Activated T-cell treated with anti-CD3 and anti-CD28 coated beads for 24 hours (primary cell): ENCODE measurements at regions not wholly inside any gene's neighbourhood (a gene's known extent, or its start where the extent isn't known, plus 50 kb on each side); places are given as distances from the start of the nearest gene placed in this dataset.
"Not testable (repeated sequence)": the region's sequence is repeated elsewhere in the genome, so short reads cannot be mapped to it uniquely, and the experiment has no call there.

Experiments used
- DNase-seq: peaks from one replicate; pipeline ENCODE4 v3.0.0-alpha.2; 2020; ENCODE audit warnings: low read depth

- no peak for DNase-seq
These were observed 683.4 kb downstream of the GALC start for GRCh38 chr14:87309557-87309956.

- no peak for DNase-seq
These were observed 686.4 kb downstream of the GALC start for GRCh38 chr14:87306409-87307168.

DNA sequence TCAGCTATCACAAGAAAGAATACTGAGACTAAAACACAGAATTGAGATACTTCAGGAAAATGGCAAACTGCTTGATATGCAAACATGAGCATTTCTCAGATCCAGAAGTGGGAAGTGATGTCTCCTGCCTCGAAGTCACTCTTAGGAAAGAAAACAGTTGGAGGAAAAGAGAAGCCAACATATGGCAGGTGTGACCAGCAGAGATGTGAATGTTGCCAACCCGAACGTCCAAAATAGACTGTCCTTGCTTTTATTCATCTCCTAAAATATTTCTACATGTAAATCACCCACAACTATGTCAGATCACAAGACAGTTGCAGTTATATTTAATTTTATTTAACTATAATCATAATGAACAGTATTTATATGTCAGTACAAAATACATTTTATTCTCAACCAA is 687.6 kb downstream of the GALC start:
- no peak for DNase-seq

- no peak for DNase-seq
These were observed 688.6 kb downstream of the GALC start for GRCh38 chr14:87304404-87304803.

DNA sequence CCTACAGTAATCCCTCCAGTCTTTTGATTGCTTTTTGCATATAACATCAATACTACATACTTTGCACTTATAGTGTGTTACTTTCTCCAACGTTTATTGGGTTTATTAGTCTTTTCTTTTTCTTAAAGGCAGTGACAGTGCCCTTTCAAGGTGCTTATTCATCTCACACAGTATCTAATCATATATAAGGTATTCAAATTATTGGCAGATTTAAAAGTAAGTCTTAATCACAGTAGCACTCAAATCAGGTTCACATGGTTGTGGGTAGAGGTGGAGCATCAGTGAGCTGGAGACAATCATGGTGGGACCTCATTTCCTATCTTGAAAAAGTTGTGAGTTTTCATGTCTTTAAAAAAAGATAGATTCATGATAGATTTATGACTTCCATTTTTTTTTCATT is 706.2 kb downstream of the GALC start:
- no peak for DNase-seq

- DNase-seq: no peak
These were observed 706.8 kb downstream of the GALC start for GRCh38 chr14:87286191-87286590.

- DNase-seq: no peak
These were observed 707.5 kb downstream of the GALC start for GRCh38 chr14:87285506-87285905.

- DNase-seq: no peak
These were observed 709.4 kb downstream of the GALC start for GRCh38 chr14:87283547-87283946.

GRCh38 chr14:87282266-87282665 is 710.7 kb downstream of the GALC start:
- DNase-seq: no peak

DNA sequence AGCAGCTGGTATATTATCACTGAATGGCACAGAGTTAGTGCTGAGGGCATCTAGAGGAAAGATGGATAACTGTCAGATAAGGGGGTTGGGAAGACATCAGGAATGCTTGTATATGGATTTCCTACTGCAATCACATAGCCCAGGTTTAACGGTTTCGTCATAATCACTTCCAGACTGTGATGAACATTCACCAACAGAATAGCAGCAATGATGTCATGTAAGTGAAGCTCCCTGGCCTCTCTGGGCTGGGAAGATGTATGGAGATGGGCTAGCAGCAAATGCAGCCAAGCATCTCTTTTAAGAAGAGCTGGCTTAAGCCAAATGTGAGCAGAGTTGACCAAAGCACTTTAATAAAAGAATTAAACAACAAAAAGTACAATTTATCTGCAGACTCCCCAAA is 714.6 kb downstream of the GALC start:
- DNase-seq: no peak

DNA sequence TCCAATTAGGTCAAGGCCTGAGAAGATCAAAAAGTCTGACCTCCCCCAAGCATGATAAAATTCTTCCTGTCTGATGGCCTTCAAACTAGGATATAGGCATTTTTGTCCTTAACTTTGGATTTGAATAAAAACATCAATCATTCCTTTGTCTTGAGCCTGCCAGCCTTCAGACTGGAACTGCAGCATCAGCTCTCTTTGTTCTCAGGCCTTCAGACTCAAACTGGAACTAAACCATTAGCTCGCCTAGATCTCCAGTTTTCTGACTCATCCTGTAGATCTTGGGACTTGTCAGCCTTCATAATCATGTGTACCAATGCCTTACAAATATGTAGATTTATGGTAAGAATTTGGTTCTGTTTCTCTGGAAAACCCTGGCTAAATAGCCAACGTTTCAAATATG is 721.7 kb downstream of the GALC start:
- DNase-seq: no peak

GRCh38 chr14:87268997-87269396 is 724.0 kb downstream of the GALC start:
- DNase-seq: no peak

- no peak for DNase-seq
These were observed 728.2 kb downstream of the GALC start for GRCh38 chr14:87264796-87265195.

GRCh38 chr14:87264272-87264785 is 728.7 kb downstream of the GALC start:
- DNase-seq: no peak

- no peak for DNase-seq
These were observed 731.4 kb downstream of the GALC start for GRCh38 chr14:87261621-87262020.

DNA sequence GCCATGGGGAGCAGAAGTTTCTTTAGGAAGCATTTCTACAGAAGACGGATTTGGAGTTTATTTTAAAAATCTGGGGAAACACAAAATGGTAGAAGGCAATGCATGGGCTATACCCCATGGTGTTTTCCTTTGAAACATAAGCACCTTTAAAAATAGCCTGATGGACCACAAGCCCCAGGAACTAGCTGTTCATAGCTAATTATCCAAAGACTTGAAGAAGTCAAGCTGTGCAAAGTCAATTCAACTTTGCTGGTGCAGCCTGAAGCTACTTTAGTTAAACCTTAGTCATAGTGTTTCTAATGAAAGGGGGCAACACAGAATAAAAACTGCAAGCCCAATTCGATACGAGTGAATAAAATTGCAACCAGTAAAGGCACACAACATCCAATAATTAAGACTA is 732.5 kb downstream of the GALC start:
- no peak for DNase-seq

- DNase-seq: no peak
These were observed 735.6 kb downstream of the GALC start for GRCh38 chr14:87257421-87257820.

DNA sequence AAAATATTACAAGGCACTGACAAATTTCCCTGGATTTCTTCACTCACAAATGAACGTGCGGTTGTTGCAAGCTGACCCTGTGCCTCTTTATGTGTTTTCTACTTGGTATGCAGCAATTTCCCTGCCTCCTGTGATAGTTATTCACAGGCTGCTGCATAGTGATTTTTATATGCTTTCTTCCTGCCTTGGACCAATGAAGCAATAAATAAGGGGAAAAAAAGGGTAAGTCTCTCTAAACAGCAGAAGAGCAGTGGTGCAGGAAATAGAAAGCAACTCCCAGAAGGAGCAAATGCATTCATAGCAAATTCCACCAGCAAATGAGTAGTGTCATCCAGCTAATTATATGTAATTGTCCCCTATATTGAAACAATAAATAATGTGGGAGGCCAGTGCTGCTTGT is 737.9 kb downstream of the GALC start:
- DNase-seq: no peak

GRCh38 chr14:87254331-87254874 is 738.6 kb downstream of the GALC start:
- no peak for DNase-seq

GRCh38 chr14:87253791-87254190 is 739.2 kb downstream of the GALC start:
- not testable (repeated sequence) for DNase-seq

GRCh38 chr14:87252103-87252502 is 740.9 kb downstream of the GALC start:
- no peak for DNase-seq

GRCh38 chr14:87251011-87251410 is 742.0 kb downstream of the GALC start:
- no peak for DNase-seq

GRCh38 chr14:87241018-87241768 is 751.8 kb downstream of the GALC start:
- no peak for DNase-seq
